DMS153 (cell line): ENCODE measurements at regions not wholly inside any gene's neighbourhood (a gene's known extent, or its start where the extent isn't known, plus 50 kb on each side); places are given as distances from the start of the nearest gene placed in this dataset.

ENCODE experiments used
- DNase-seq: peaks from one replicate; lab custom pipeline; 2025; lab: John Stamatoyannopoulos, UW

GRCh38 chr21:14722841-14723483 is 176.8 kb upstream of the SAMSN1 start:
- no peak for DNase-seq

GRCh38 chr21:14720237-14720636 is 174.1 kb upstream of the SAMSN1 start:
- no peak for DNase-seq

GRCh38 chr21:14718951-14719350 is 172.8 kb upstream of the SAMSN1 start:
- DNase-seq = no peak

- DNase-seq = no peak
Observed at GRCh38 chr21:14716761-14717396, 170.8 kb upstream of the SAMSN1 start.

GRCh38 chr21:14713109-14713508 is 167.0 kb upstream of the SAMSN1 start:
- DNase-seq = no peak

- no peak for DNase-seq
Observed at GRCh38 chr21:14712121-14712715, 166.1 kb upstream of the SAMSN1 start.

- DNase-seq = no peak
Observed at GRCh38 chr21:14711287-14711686, 165.2 kb upstream of the SAMSN1 start.

- no peak for DNase-seq
Observed at GRCh38 chr21:14707511-14708020, 161.5 kb upstream of the SAMSN1 start.

GRCh38 chr21:14706712-14707510 is 160.8 kb upstream of the SAMSN1 start:
- no peak for DNase-seq

- no peak for DNase-seq
Observed at GRCh38 chr21:14699433-14700407, 153.6 kb upstream of the SAMSN1 start.

GRCh38 chr21:14697769-14698168 is 151.7 kb upstream of the SAMSN1 start:
- no peak for DNase-seq

GRCh38 chr21:14694817-14695216 is 148.7 kb upstream of the SAMSN1 start:
- DNase-seq = no peak

- no peak for DNase-seq
Observed at GRCh38 chr21:14693997-14694396, 147.9 kb upstream of the SAMSN1 start.

- DNase-seq = no peak
Observed at GRCh38 chr21:14691914-14692313, 145.8 kb upstream of the SAMSN1 start.

GRCh38 chr21:14690886-14691285 is 144.8 kb upstream of the SAMSN1 start:
- no peak for DNase-seq

GRCh38 chr21:14688936-14689335 is 142.8 kb upstream of the SAMSN1 start:
- no peak for DNase-seq

GRCh38 chr21:14688412-14688811 is 142.3 kb upstream of the SAMSN1 start:
- no peak for DNase-seq

- no peak for DNase-seq
Observed at GRCh38 chr21:14687268-14687625, 141.1 kb upstream of the SAMSN1 start.

GRCh38 chr21:14686466-14687267 is 140.6 kb upstream of the SAMSN1 start:
- no peak for DNase-seq

- DNase-seq = no peak
Observed at GRCh38 chr21:14685568-14685967, 139.5 kb upstream of the SAMSN1 start.

- DNase-seq = no peak
Observed at GRCh38 chr21:14684071-14684470, 138.0 kb upstream of the SAMSN1 start.
